Panc1 (cell line): ENCODE measurements at regions not wholly inside any gene's neighbourhood (a gene's known extent, or its start where the extent isn't known, plus 50 kb on each side); places are given as distances from the start of the nearest gene placed in this dataset.

Experiments used
- ATAC-seq: fragments of 200-7000 bp; cut with Tn5 transposase; 2 replicates; pipeline ENCODE4 v1.9.1; 2020; ENCODE audit warnings: mild to moderate bottlenecking, moderate library complexity
- BruUV-seq: library from RNA; stranded (reverse); fragments of 400-500 nt; replicated peaks from 2 replicates; lab custom pipeline; 2021; lab: Mats Ljungman, UMichigan
- CTCF ChIA-PET: fragments of 300-600 bp; sonication (Branson Sonifier 250); formaldehyde crosslinking; loops from one replicate; lab custom pipeline; 2022; ENCODE audit warnings: antibody characterized with exemption; lab: Charles Lee
- POLR2A ChIA-PET: fragments of 300-600 bp; sonication (Branson Sonifier 250); formaldehyde crosslinking; loops from one replicate; lab custom pipeline; 2022; ENCODE audit warnings: antibody characterized with exemption; lab: Charles Lee
- DNase-seq: peaks from one replicate; pipeline ENCODE4 v3.0.0-alpha.2; 2010; ENCODE audit warnings: low read depth, low spot score
- H3K27ac ChIP-seq: 2 replicates; pipeline ENCODE4 v1.5.1; 2011; ENCODE audit warnings: mild to moderate bottlenecking, low read length, inconsistent platforms
- H3K27me3 ChIP-seq: fragments of 200-500 bp; sonication (Bioruptor generic); 2 replicates; pipeline ENCODE4 v1.6.0; 2014; ENCODE audit warnings: low read length, inconsistent platforms; ENCODE audit not compliant: control insufficient read depth, insufficient read depth
- H3K36me3 ChIP-seq: fragments of 200-500 bp; sonication (Bioruptor generic); 2 replicates; pipeline ENCODE4 v1.5.1; 2014; ENCODE audit warnings: inconsistent platforms, mild to moderate bottlenecking, low read length, moderate library complexity; ENCODE audit not compliant: control insufficient read depth, insufficient read depth
- H3K4me1 ChIP-seq: 2 replicates; pipeline ENCODE4 v1.5.1; 2011; ENCODE audit warnings: inconsistent platforms, mild to moderate bottlenecking, low read length, moderate library complexity; ENCODE audit not compliant: control insufficient read depth, insufficient read depth
- H3K4me3 ChIP-seq, 2 experiments: 2 replicates each; pipeline ENCODE4 v1.5.1; 2011 to 2012; ENCODE audit warnings: low read depth in 2 of 2, low read length in 2 of 2, mild to moderate bottlenecking in 2 of 2, inconsistent platforms in 1 of 2, moderate library complexity in 1 of 2
- H3K9me3 ChIP-seq: fragments of 200-500 bp; sonication (Bioruptor generic); 2 replicates; pipeline ENCODE4 v1.5.1; 2014; ENCODE audit warnings: low read depth, mild to moderate bottlenecking, inconsistent platforms, low read length, moderate library complexity; ENCODE audit not compliant: control insufficient read depth, insufficient read depth
- CTCF ChIP-seq: fragments of 450-650 bp; IDR thresholded peaks from 2 replicates; pipeline ENCODE4 v1.5.1; 2017; ENCODE audit warnings: mild to moderate bottlenecking
- POLR2AphosphoS5 ChIP-seq: IDR thresholded peaks from 2 replicates; pipeline ENCODE4 v1.6.1; 2012; ENCODE audit warnings: mild to moderate bottlenecking, low read depth, low read length, moderate library complexity
- REST ChIP-seq, 2 experiments: IDR thresholded peaks; 2 replicates each; pipeline ENCODE4 v1.6.1; 2011 to 2012; ENCODE audit warnings: low read depth in 2 of 2, control low read depth in 1 of 2, low read length in 1 of 2, mild to moderate bottlenecking in 1 of 2, moderate library complexity in 1 of 2; ENCODE audit not compliant: insufficient read depth in 1 of 2
- SIN3A ChIP-seq: IDR thresholded peaks from 2 replicates; pipeline ENCODE4 v1.6.1; 2012; ENCODE audit warnings: low read depth, mild to moderate bottlenecking, low read length, moderate library complexity, borderline replicate concordance; ENCODE audit not compliant: insufficient read depth
- TCF7L2 ChIP-seq: IDR thresholded peaks from 2 replicates; pipeline ENCODE4 v1.6.1; 2011; ENCODE audit warnings: mild to moderate bottlenecking, low read depth, low read length, inconsistent platforms
- in situ Hi-C: cut with HindIII; loops from 2 replicates; pipeline ENCODE4 v1.10.0; 2016; ENCODE audit warnings: low sequenced_read_pairs, low pct_unique_long_range_greater_than_20kb
- intact Hi-C: fragments of 100-400 bp; cut with micrococcal nuclease; formaldehyde crosslinking; loops from one replicate; pipeline ENCODE4 v1.10.0; 2022; ENCODE audit not compliant: unreplicated experiment

- no peak overlapping the region for H3K4me3 ChIP-seq
- CTCF ChIA-PET = no interaction called here
- intact Hi-C loops = no loop called here
These were observed 125.6 kb upstream of the GMNC start for GRCh38 chr3:190988102-190988501.

GRCh38 chr3:190984502-190985244, 122.2 kb upstream of the GMNC start:
- ChIA-PET POLR2A (no interaction called here), CTCF (no interaction called here)
- H3K27ac ChIP-seq = no peak overlapping the region
- H3K4me3 ChIP-seq = no peak overlapping the region
- no TSS peak for BruUV-seq
- no peak for DNase-seq
- TF ChIP-seq REST (IDR thresholded peaks at IDR 0.05; ENCODE audit: insufficient read depth in 1 of 2, low read depth in 2 of 2, low read length in 1 of 2) (no peak), TCF7L2 (no peak), SIN3A (no peak), POLR2AphosphoS5 (no peak), CTCF (no peak)
- no peaks in the 10 kb centered on the region for H3K4me1 ChIP-seq
- no peaks in the 10 kb centered on the region for H3K27me3 ChIP-seq
- H3K9me3 ChIP-seq = no peaks in the 10 kb centered on the region
- no peak for ATAC-seq
- intact Hi-C loops = no loop called here
- in situ Hi-C loops = no loop called here
- no peaks in the 10 kb centered on the region for H3K36me3 ChIP-seq

More at GRCh38 chr3:190988102-190988501, 125.6 kb upstream of the GMNC start:
- Histone ChIP-seq H3K36me3 (no peaks in the 10 kb centered on the region), H3K27ac (no peak overlapping the region), H3K9me3 (no peaks in the 10 kb centered on the region), H3K4me1 (no peaks in the 10 kb centered on the region), H3K27me3 (no peaks in the 10 kb centered on the region)
- no peak for TF ChIP-seq REST (IDR thresholded peaks at IDR 0.05; ENCODE audit: insufficient read depth in 1 of 2, low read depth in 2 of 2, low read length in 1 of 2)
- no peak for TF ChIP-seq POLR2AphosphoS5
- no peak for TF ChIP-seq TCF7L2
- TF ChIP-seq SIN3A = no peak
- TF ChIP-seq CTCF = no peak
- DNase-seq = no peak
- BruUV-seq = no TSS peak
- ATAC-seq = no peak
- in situ Hi-C loops = no loop called here
- POLR2A ChIA-PET = no interaction called here
